Prostate gland (tissue), 2 donors: ENCODE measurements at regions not wholly inside any gene's neighbourhood (a gene's known extent, or its start where the extent isn't known, plus 50 kb on each side); places are given as distances from the start of the nearest gene placed in this dataset.

ENCODE experiments used
- DNase-seq: peaks from one replicate; pipeline ENCODE4 v3.0.0-alpha.2; 2019; ENCODE audit warnings: low spot score
- H3K27ac ChIP-seq, 2 donors: fragments of 200-600 bp; sonication (generic); 2 replicates each; pipeline ENCODE4 v1.5.1; 2017 to 2019
- H3K27me3 ChIP-seq: fragments of 200-600 bp; sonication (generic); replicated peaks from 2 replicates; pipeline ENCODE4 v1.5.1; 2019; ENCODE audit not compliant: insufficient read depth
- H3K36me3 ChIP-seq, 2 donors: fragments of 200-600 bp; sonication (generic); 1 replicate in 1 of 2; 2 replicates in 1 of 2; pipeline versions ENCODE4 v1.5.1 to v1.8.1; 2017 to 2019
- H3K4me1 ChIP-seq: fragments of 200-600 bp; sonication (generic); replicated peaks from 2 replicates; pipeline ENCODE4 v1.5.1; 2019
- H3K4me3 ChIP-seq, 2 donors: fragments of 200-600 bp; sonication (generic); 2 replicates each; pipeline ENCODE4 v1.5.1; 2017 to 2019
- H3K9me3 ChIP-seq: fragments of 200-600 bp; sonication (generic); 2 replicates; pipeline ENCODE4 v1.5.1; 2017
- POLR2A ChIP-seq: fragments of 450-650 bp; IDR thresholded peaks from one replicate; pipeline ENCODE4 v1.6.1; 2016; ENCODE audit warnings: antibody characterized with exemption, mild to moderate bottlenecking
- POLR2AphosphoS5 ChIP-seq: sonication (generic); formaldehyde crosslinking; IDR thresholded peaks from one replicate; pipeline ENCODE4 v1.6.1; 2017; ENCODE audit warnings: antibody characterized with exemption
- WGBS: methylation state at CpG from one replicate; pipeline ENCODE4 v1.1.5; 2018; 5-methylcytosine and 5-hydroxymethylcytosine counted together
- intact Hi-C: fragments of 100-400 bp; cut with DNase I; formaldehyde crosslinking; loops from one replicate; pipeline ENCODE4 v1.14.2; 2022
- TF ChIP-seq, protein P1 (sequence below), 4 experiments: fragments of 200-600 bp in 2 of 4; fragments of 450-650 bp in 2 of 4; sonication (generic) in 2 of 4; IDR thresholded peaks; 1 replicate in 3 of 4; 2 replicates in 1 of 4; pipeline ENCODE4 v1.5.1; 2016 to 2019; ENCODE audit warnings: antibody characterized with exemption in 4 of 4, mild to moderate bottlenecking in 2 of 4, moderate library complexity in 2 of 4

DNA sequence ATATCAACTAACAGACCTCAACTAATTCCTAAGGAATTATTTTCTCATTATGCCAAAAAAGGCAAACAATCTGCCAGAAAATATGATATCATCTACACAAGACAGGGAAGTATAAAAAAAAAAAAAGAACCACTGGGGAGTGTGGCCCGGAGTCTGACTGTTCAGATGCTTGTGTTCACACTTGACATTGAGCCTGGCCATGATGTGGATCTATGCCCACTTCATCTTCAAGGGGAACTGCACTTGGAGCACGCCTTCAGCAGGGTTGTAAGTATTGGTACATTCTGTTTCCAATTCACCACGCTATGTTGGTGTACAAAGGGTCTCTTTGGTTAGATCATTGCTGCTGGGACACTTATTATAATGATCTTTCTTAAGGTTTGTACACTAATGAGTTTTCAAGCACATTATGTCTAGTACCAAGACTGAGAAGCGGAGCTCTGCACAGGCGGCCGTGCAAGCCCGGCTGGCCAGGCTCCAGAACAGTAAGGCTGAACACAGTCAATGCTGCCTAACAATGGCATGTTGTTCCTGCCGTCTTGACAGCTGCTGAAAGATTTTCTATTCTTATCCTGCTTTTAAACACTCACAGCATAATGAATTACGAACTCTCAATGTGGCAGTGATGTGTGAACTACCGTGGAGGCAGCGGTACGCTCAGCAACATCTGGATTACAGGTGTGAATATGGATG, 788.4 kb upstream of the SOX11 start:
- TF ChIP-seq, protein P1, sequence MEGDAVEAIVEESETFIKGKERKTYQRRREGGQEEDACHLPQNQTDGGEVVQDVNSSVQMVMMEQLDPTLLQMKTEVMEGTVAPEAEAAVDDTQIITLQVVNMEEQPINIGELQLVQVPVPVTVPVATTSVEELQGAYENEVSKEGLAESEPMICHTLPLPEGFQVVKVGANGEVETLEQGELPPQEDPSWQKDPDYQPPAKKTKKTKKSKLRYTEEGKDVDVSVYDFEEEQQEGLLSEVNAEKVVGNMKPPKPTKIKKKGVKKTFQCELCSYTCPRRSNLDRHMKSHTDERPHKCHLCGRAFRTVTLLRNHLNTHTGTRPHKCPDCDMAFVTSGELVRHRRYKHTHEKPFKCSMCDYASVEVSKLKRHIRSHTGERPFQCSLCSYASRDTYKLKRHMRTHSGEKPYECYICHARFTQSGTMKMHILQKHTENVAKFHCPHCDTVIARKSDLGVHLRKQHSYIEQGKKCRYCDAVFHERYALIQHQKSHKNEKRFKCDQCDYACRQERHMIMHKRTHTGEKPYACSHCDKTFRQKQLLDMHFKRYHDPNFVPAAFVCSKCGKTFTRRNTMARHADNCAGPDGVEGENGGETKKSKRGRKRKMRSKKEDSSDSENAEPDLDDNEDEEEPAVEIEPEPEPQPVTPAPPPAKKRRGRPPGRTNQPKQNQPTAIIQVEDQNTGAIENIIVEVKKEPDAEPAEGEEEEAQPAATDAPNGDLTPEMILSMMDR (IDR thresholded peaks at IDR 0.05) = no peak
- TF ChIP-seq POLR2AphosphoS5 (no peak), POLR2A (no peak)
- Histone ChIP-seq H3K36me3 (no peaks in the 10 kb centered on the region), H3K4me3 (no peak overlapping the region), H3K27ac (no peak overlapping the region), H3K27me3 (no peaks in the 10 kb centered on the region), H3K9me3 (no peaks in the 10 kb centered on the region), H3K4me1 (no peaks in the 10 kb centered on the region)
- DNase-seq = no peak
- 28% methylated on average over 12 of the region's 12 CpGs for WGBS
- intact Hi-C loops = no loop called here

DNA sequence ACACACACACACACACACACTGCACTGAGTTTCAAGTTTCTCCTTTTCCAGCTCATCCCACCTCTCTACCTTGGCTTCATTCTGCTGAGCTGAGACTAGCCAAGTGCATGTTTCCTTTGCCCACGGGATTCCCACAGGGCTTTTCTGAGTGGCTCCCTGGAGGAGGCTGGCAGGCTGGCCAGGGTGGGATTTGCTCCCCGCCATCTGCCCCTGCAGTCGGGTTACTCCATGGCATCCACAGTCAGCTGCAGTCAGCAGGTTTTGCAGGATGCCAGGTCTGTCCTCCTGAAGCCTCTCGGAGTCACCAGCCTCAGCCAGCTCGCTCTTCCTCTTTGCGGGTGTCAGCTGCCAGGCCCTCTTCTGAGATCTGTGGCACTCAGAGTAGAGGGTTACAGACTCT, 783.7 kb upstream of the SOX11 start:
- 51% methylated on average over 6 of the region's 6 CpGs for WGBS
- Histone ChIP-seq H3K4me1 (no peaks in the 10 kb centered on the region), H3K36me3 (no peaks in the 10 kb centered on the region), H3K4me3 (no peak overlapping the region), H3K27me3 (no peaks in the 10 kb centered on the region), H3K9me3 (no peaks in the 10 kb centered on the region), H3K27ac (no peak overlapping the region)
- TF ChIP-seq POLR2AphosphoS5 = no peak
- TF ChIP-seq, protein P1 (IDR thresholded peaks at IDR 0.05) = no peak
- TF ChIP-seq POLR2A = no peak
- no peak for DNase-seq
- intact Hi-C loops = no loop called here

DNA sequence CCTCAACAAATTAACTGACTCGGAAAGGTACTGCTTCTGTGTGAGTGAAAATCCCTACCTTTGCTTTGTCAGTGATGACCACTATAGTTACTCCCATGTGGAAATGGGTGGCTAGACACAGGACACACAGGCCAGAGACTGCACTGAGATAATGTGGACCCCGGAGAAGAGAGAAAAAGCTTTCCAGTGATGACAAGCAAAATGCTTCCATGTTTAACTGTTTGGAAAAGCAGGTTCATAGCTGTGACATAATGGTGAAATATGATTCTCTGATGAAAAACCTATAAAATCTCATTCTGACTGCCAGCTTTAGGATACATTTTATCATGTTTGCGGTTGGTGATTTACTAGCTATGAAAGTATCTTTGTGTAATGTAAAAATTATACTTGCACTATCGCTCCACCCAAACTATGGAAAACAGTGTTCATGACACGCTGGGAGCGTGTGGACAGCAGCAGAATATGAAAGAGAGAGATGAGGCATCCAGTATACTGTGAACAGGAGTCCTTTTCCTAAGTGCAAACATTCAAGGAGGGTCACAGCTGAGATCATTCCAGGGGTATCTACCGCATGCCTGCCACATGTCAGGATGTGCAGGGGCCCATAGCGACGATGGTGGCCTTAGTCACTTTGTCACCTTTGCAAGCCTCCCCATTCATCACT, 782.7 kb upstream of the SOX11 start:
- H3K9me3 ChIP-seq = no peaks in the 10 kb centered on the region
- H3K36me3 ChIP-seq = no peaks in the 10 kb centered on the region
- peaks cover under 1% of the 10 kb centered on the region for H3K27me3 ChIP-seq
- no peak overlapping the region for H3K4me3 ChIP-seq
- H3K4me1 ChIP-seq = no peaks in the 10 kb centered on the region
- 45% methylated on average over 9 of the region's 9 CpGs for WGBS
- TF ChIP-seq POLR2AphosphoS5 (no peak), POLR2A (no peak)
- TF ChIP-seq, protein P1 (IDR thresholded peaks at IDR 0.05) = no peak
- DNase-seq = no peak
- no peak overlapping the region for H3K27ac ChIP-seq
- intact Hi-C loops = no loop called here

DNA sequence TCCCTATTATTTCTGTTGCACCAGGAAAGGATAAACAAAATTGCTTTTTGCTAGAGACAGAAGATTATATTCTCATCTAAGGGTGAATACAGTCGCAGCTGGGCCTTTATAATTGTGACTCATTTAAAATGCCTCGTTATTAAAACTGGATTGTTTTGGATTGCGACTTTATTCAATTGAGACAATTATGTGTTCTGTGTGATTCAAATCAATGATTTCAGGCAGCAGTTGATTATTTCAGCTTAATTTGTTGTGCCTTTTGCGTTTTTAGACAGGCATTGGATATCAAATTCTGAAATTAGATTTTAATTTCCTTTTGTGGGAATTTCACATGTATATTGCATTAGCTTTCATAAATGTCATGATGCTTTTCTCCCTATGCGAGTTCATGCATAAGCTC, 778.1 kb upstream of the SOX11 start:
- intact Hi-C loops = no loop called here
- WGBS = 91% methylated on average over 5 of the region's 5 CpGs
- no peak overlapping the region for H3K4me3 ChIP-seq
- DNase-seq = no peak
- no peaks in the 10 kb centered on the region for H3K36me3 ChIP-seq
- no peaks in the 10 kb centered on the region for H3K9me3 ChIP-seq
- no peak overlapping the region for H3K27ac ChIP-seq
- peaks cover 5% of the 10 kb centered on the region for H3K27me3 ChIP-seq
- no peaks in the 10 kb centered on the region for H3K4me1 ChIP-seq
- TF ChIP-seq, protein P1 (IDR thresholded peaks at IDR 0.05) = no peak
- TF ChIP-seq POLR2A = no peak
- no peak for TF ChIP-seq POLR2AphosphoS5

DNA sequence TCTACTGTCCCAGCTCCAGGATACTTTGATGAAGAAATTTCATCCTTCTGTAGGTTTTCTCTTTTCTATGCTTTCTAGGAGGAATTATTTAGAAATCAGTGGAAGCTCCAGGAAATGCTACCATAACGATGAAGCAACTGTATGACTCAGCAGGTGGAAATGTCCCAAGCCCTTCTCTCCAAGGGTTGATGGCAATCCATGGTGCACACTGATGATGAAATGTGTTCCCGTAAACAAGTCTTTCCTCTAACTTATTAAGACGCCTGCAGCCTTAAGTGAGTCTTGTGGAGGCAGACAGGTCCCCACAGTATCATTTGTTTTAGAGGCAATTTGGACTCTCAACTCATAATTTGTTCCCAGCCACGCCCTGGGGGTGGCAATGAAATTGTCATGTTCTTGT, 777.6 kb upstream of the SOX11 start:
- intact Hi-C loops = no loop called here
- H3K27ac ChIP-seq = no peak overlapping the region
- H3K36me3 ChIP-seq = no peaks in the 10 kb centered on the region
- peaks cover 5% of the 10 kb centered on the region for H3K27me3 ChIP-seq
- H3K4me1 ChIP-seq = no peaks in the 10 kb centered on the region
- H3K9me3 ChIP-seq = no peaks in the 10 kb centered on the region
- WGBS = 91% methylated on average over 4 of the region's 4 CpGs
- no peak for TF ChIP-seq POLR2A
- TF ChIP-seq, protein P1 (IDR thresholded peaks at IDR 0.05) = no peak
- no peak for TF ChIP-seq POLR2AphosphoS5
- DNase-seq = no peak
- H3K4me3 ChIP-seq = no peak overlapping the region
